DMS153 (cell line): ENCODE measurements at regions not wholly inside any gene's neighbourhood (a gene's known extent, or its start where the extent isn't known, plus 50 kb on each side); places are given as distances from the start of the nearest gene placed in this dataset.

Source experiments
- DNase-seq: peaks from one replicate; lab custom pipeline; 2025; lab: John Stamatoyannopoulos, UW

- DNase-seq, result no peak
Observed at GRCh38 chr5:110031402-110032140, 341.8 kb downstream of the MAN2A1 start.

- no peak for DNase-seq
Observed at GRCh38 chr5:110032376-110032775, 342.6 kb downstream of the MAN2A1 start.

- no peak for DNase-seq
Observed at GRCh38 chr5:110034056-110034600, 344.4 kb downstream of the MAN2A1 start.

- no peak for DNase-seq
Observed at GRCh38 chr5:110038297-110038997, 348.7 kb downstream of the MAN2A1 start.

- no peak for DNase-seq
Observed at GRCh38 chr5:110040178-110040577, 350.5 kb downstream of the MAN2A1 start.

- DNase-seq, result no peak
Observed at GRCh38 chr5:110043025-110043424, 353.3 kb downstream of the MAN2A1 start.

GRCh38 chr5:110045158-110045557 is 355.4 kb downstream of the MAN2A1 start:
- DNase-seq, result no peak

- no peak for DNase-seq
Observed at GRCh38 chr5:110048491-110048890, 358.8 kb downstream of the MAN2A1 start.

GRCh38 chr5:110049816-110050215 is 360.1 kb downstream of the MAN2A1 start:
- DNase-seq, result no peak

- DNase-seq, result no peak
Observed at GRCh38 chr5:110050640-110051345, 361.1 kb downstream of the MAN2A1 start.

- DNase-seq, result no peak
Observed at GRCh38 chr5:110053205-110053604, 363.5 kb downstream of the MAN2A1 start.

GRCh38 chr5:110053824-110054223 is 364.1 kb downstream of the MAN2A1 start:
- no peak for DNase-seq

- peak; percentile 75 for DNase-seq
Observed at GRCh38 chr5:110054240-110054639, 364.5 kb downstream of the MAN2A1 start.

- no peak for DNase-seq
Observed at GRCh38 chr5:110055302-110055701, 365.6 kb downstream of the MAN2A1 start.

GRCh38 chr5:110056580-110057114 is 366.9 kb downstream of the MAN2A1 start:
- DNase-seq, result no peak

- DNase-seq, result no peak
Observed at GRCh38 chr5:110058175-110058574, 368.4 kb downstream of the MAN2A1 start.

- no peak for DNase-seq
Observed at GRCh38 chr5:110062246-110062645, 372.5 kb downstream of the MAN2A1 start.

- DNase-seq, result no peak
Observed at GRCh38 chr5:110063640-110064602, 374.2 kb downstream of the MAN2A1 start.

GRCh38 chr5:110064603-110065268 is 375.0 kb downstream of the MAN2A1 start:
- no peak for DNase-seq

GRCh38 chr5:110070836-110071235 is 381.1 kb downstream of the MAN2A1 start:
- no peak for DNase-seq

- DNase-seq, result no peak
Observed at GRCh38 chr5:110072651-110073050, 382.9 kb downstream of the MAN2A1 start.
